Right ventricle myocardium superior (tissue), 1 donor: ENCODE measurements at regions not wholly inside any gene's neighbourhood (a gene's known extent, or its start where the extent isn't known, plus 50 kb on each side); places are given as distances from the start of the nearest gene placed in this dataset. TPM values are rescaled to one million over a fixed set of nuclear protein-coding genes. Genes with fewer than 3 reads are reported as not detected.
"Not testable (repeated sequence)": the region's sequence is repeated elsewhere in the genome, so short reads cannot be mapped to it uniquely, and the experiment has no call there.

Experiments used
- ATAC-seq: fragments of 200-7000 bp; cut with Tn5 transposase; one replicate; pipeline ENCODE4 v1.9.1; 2020; ENCODE audit warnings: mild to moderate bottlenecking; ENCODE audit not compliant: poor library complexity
- DNase-seq: peaks from one replicate; pipeline ENCODE4 v3.0.0-alpha.2; 2020
- intact Hi-C: fragments of 100-400 bp; cut with DNase I; formaldehyde crosslinking; loops from one replicate; pipeline ENCODE4 v1.11.2; 2022
- microRNA-seq: library from miRNA; unstranded; fragments of <30 nt; microRNA quantifications from one replicate; pipeline ENCODE4 v1.2.0, GENCODE V29; 2020
- donor health status: DM: no; HTN: yes; CAD: no; lungs with severe emphysema.

GRCh38 chr3:125886006-125886405 lies 83.0 kb upstream of the ROPN1B start:
- intact Hi-C loops, ATAC-seq: not testable (repeated sequence)
- DNase-seq: peak; percentile 84

- ATAC-seq, DNase-seq, intact Hi-C loops: not testable (repeated sequence)
These were observed 69.8 kb upstream of the ROPN1B start for GRCh38 chr3:125899181-125899580.

- intact Hi-C loops, ATAC-seq, DNase-seq: not testable (repeated sequence)
These were observed 67.5 kb upstream of the ROPN1B start for GRCh38 chr3:125901473-125901872.

- intact Hi-C loops, ATAC-seq, DNase-seq: not testable (repeated sequence)
These were observed 65.1 kb upstream of the ROPN1B start for GRCh38 chr3:125903780-125904455.

GRCh38 chr3:125907279-125907678 lies 61.7 kb upstream of the ROPN1B start:
- intact Hi-C loops, DNase-seq, ATAC-seq: not testable (repeated sequence)

- intact Hi-C loops, ATAC-seq, DNase-seq: not testable (repeated sequence)
These were observed 58.1 kb upstream of the ROPN1B start for GRCh38 chr3:125910851-125911250.

GRCh38 chr3:125914608-125915436 lies 54.2 kb upstream of the ROPN1B start:
- DNase-seq, ATAC-seq, intact Hi-C loops: not testable (repeated sequence)

GRCh38 chr3:125915437-125915787 lies 53.6 kb upstream of the ROPN1B start:
- DNase-seq, intact Hi-C loops, ATAC-seq: not testable (repeated sequence)

- peak; percentile 91 for ATAC-seq
- DNase-seq: peak; percentile 100
- intact Hi-C loops: not testable (repeated sequence)
These were observed 53.1 kb upstream of the ROPN1B start for GRCh38 chr3:125915792-125916375.

GRCh38 chr3:125916376-125916978 lies 52.5 kb upstream of the ROPN1B start:
- intact Hi-C loops: no loop called here
- ATAC-seq (peak; percentile 99), DNase-seq (no peak)

- ATAC-seq, DNase-seq, intact Hi-C loops: not testable (repeated sequence)
These were observed 51.9 kb upstream of the ROPN1B start for GRCh38 chr3:125917020-125917549.

GRCh38 chr3:125918024-125918423 lies 51.0 kb upstream of the ROPN1B start:
- DNase-seq, intact Hi-C loops: not testable (repeated sequence)

GRCh38 chr3:125918451-125918850 lies 50.5 kb upstream of the ROPN1B start:
- ATAC-seq, DNase-seq, intact Hi-C loops: not testable (repeated sequence)

More at GRCh38 chr3:125918024-125918423, 51.0 kb upstream of the ROPN1B start:
- ATAC-seq: not testable (repeated sequence)

- not testable (repeated sequence) for ATAC-seq
These were observed 50.1 kb upstream of the ROPN1B start for GRCh38 chr3:125918866-125919265.

More at GRCh38 chr3:125918866-125919265, 50.1 kb upstream of the ROPN1B start:
- DNase-seq, intact Hi-C loops: not testable (repeated sequence)

Small RNA genes in the stretch of these regions (microRNA-seq; reads per million reads assigned to microRNA genes)
- not detected for gene MIR548I1
